ENCODE measurements at regions not wholly inside any gene's neighbourhood (a gene's known extent, or its start where the extent isn't known, plus 50 kb on each side); places are given as distances from the start of the nearest gene placed in this dataset.

DNA sequence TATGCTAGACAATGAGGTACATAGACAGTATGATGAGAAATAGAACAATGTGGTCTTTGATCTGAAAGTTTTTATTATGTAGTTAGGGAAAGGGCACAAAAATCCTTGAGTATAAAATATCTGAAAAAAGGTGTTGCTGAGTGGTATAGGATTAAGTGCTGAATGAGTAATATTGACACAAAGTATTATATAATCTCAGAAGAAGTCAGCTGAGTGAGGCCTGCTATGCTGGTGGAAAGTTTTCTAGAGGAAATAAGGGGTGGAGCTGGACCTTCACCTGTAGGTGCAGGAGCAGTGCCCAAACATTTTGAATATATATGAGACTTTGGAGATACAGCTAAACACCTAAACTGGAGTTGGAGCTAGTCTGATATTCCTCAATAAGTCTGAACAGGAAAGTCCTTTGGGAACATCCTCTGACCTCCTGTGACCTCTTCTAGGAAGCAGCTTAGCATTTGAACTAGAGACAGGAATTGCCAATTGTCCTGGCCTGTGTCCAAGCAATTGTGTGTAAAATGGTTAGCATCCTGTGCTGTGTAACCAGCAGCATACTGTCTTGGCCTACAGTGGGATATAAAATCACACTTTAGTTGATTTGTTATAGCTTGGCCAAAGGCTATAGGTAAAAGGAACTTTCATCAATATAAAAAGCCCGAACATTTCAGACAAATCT is 285.3 kb downstream of the ANKRD50 start:
- TF ChIP-seq, protein P1, sequence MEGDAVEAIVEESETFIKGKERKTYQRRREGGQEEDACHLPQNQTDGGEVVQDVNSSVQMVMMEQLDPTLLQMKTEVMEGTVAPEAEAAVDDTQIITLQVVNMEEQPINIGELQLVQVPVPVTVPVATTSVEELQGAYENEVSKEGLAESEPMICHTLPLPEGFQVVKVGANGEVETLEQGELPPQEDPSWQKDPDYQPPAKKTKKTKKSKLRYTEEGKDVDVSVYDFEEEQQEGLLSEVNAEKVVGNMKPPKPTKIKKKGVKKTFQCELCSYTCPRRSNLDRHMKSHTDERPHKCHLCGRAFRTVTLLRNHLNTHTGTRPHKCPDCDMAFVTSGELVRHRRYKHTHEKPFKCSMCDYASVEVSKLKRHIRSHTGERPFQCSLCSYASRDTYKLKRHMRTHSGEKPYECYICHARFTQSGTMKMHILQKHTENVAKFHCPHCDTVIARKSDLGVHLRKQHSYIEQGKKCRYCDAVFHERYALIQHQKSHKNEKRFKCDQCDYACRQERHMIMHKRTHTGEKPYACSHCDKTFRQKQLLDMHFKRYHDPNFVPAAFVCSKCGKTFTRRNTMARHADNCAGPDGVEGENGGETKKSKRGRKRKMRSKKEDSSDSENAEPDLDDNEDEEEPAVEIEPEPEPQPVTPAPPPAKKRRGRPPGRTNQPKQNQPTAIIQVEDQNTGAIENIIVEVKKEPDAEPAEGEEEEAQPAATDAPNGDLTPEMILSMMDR (IDR thresholded peaks at IDR 0.05; ENCODE audit: insufficient read depth, low read depth, low read length, missing control alignments), result no peak
- DNase-seq (ENCODE audit: low read depth), result no peak

DNA sequence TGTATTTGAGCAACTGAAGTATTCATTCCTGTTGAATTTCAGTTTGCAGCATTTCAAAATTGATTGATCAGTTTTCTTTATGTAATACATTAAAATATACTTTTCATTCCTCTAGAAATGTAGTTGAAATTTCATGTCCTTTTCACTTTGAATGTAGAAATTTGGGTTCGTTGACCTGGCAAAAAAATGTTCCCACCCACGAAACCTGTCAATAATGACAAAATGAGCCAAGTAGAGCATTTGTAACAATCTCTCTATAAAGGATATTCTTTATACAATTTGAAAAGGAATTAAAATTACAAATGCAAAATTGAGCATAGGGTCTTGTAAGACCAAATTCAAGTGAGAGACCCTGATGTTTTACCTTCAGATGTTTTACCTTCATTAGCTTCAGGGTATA is 283.9 kb downstream of the ANKRD50 start:
- TF ChIP-seq, protein P1 (IDR thresholded peaks at IDR 0.05; ENCODE audit: insufficient read depth, low read depth, low read length, missing control alignments), result no peak
- DNase-seq (ENCODE audit: low read depth), result no peak
- no peak overlapping the region for H3K4me3 ChIP-seq (ENCODE audit: low read depth, low read length)

More for the DNA sequence above, 285.3 kb downstream of the ANKRD50 start:
- H3K4me3 ChIP-seq (ENCODE audit: low read depth, low read length), result no peak overlapping the region

DNA sequence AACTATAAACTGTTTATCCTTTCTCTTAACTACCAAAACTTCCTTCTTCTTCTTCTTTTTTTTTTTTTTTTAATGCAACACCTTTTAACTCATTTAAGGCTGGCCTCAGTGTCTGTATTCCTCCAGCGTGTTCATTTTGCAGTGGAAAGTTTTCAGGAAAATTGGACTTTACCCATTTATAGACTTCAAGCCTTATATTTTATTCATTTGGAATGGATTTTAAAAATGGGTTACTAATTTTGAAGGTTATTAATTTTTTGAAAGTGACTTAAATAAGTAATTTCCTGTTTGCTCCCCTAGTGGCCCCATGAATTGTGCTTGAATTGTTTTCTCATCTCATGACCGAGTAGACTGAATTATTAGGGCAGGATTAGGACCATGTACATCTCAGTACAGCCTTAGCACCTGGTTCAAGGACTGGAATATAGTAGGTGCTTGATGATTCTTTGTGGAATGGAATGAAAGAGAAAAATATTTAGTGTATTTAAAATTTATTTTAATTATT is 282.7 kb downstream of the ANKRD50 start:
- no peak overlapping the region for H3K4me3 ChIP-seq (ENCODE audit: low read depth, low read length)
- TF ChIP-seq, protein P1 (IDR thresholded peaks at IDR 0.05; ENCODE audit: insufficient read depth, low read depth, low read length, missing control alignments), result no peak
- no peak for DNase-seq (ENCODE audit: low read depth)

DNA sequence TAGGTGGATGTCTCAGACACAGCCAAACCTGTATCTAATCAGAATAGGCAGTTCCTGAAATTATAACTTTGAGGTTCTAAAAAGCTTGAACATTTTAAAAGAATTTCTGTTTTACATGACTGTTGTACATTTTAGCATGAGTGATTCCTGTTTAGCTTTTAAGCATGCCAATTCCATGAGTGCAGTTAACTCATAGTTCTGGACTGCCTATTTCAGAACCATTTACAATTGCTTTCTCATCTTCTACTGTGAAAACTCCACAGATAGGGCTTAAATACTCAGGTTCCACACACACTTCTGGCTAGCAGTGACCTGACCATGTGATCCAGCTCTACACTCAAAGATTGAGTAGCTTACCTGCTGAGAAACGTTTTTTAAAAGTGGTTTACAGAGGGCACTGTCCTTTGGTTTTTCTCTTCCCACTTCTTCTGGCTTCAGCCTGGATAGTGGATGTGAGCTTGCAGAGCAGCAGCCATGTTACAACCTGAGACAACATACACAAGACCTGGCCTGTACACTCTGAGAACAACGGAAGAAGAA is 280.8 kb downstream of the ANKRD50 start:
- no peak for DNase-seq (ENCODE audit: low read depth)
- H3K4me3 ChIP-seq (ENCODE audit: low read depth, low read length), result no peak overlapping the region
- TF ChIP-seq, protein P1 (IDR thresholded peaks at IDR 0.05; ENCODE audit: insufficient read depth, low read depth, low read length, missing control alignments), result no peak

DNA sequence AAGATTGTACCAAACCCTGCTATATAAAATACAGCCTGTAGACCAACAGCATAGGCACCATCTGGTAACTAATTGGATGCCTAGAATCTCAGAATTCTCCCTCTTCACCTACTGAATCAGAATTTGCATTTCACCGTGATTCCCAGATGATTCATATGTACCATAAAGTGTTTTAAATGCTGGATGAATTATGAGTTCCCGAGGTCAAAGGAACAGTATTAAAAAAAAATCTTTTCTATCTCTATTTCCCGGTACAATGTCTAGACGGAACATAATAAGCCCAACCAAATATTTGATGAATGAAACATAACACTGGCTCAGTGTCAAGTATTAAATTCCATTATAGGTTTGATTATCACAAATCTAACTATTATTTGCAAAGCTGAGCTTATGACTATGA is 280.0 kb downstream of the ANKRD50 start:
- TF ChIP-seq, protein P1 (IDR thresholded peaks at IDR 0.05; ENCODE audit: insufficient read depth, low read depth, low read length, missing control alignments), result no peak
- H3K4me3 ChIP-seq (ENCODE audit: low read depth, low read length), result no peak overlapping the region
- no peak for DNase-seq (ENCODE audit: low read depth)

DNA sequence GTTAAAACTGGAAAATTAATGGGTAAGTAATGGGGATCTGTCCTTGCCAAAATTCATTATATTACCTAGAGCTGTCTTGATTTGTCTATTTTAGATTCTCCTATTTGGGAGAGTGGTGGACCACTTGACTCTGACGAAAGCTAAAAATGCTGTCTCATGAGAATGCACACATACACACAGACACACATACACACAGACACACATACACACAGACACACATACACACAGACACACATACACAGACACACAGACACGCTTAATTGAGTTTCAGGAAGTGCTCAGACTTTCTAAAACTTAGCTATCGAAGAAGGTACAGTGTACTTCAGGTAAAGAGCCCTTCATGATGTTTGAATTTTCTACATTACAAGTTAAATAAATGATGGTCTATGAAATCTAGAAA is 279.5 kb downstream of the ANKRD50 start:
- H3K4me3 ChIP-seq (ENCODE audit: low read depth, low read length), result no peak overlapping the region
- DNase-seq (ENCODE audit: low read depth), result no peak
- TF ChIP-seq, protein P1 (IDR thresholded peaks at IDR 0.05; ENCODE audit: insufficient read depth, low read depth, low read length, missing control alignments), result no peak

All from GM12865 (cell line).